Endodermal cell (in vitro differentiated cells): ENCODE measurements at regions not wholly inside any gene's neighbourhood (a gene's known extent, or its start where the extent isn't known, plus 50 kb on each side); places are given as distances from the start of the nearest gene placed in this dataset.
"Not testable (repeated sequence)": the region's sequence is repeated elsewhere in the genome, so short reads cannot be mapped to it uniquely, and the experiment has no call there.

Experiments used
- DNase-seq: peaks from one replicate; pipeline ENCODE4 v3.0.0-alpha.2; 2017
- H3K27ac ChIP-seq: 2 replicates; pipeline ENCODE4 v1.5.1; 2013; ENCODE audit warnings: mild to moderate bottlenecking, low read depth, low read length, moderate library complexity
- H3K27me3 ChIP-seq: 2 replicates; pipeline ENCODE4 v1.6.1; 2013; ENCODE audit warnings: mild to moderate bottlenecking, low read length, moderate library complexity; ENCODE audit not compliant: insufficient read depth, control insufficient read depth, poor library complexity, severe bottlenecking
- H3K36me3 ChIP-seq: 2 replicates; pipeline ENCODE4 v1.7.0; 2013; ENCODE audit warnings: mild to moderate bottlenecking, low read length, moderate library complexity; ENCODE audit not compliant: control insufficient read depth, insufficient read depth
- H3K4me1 ChIP-seq: one replicate; pipeline ENCODE4 v1.7.0; 2013; ENCODE audit warnings: low read length; ENCODE audit not compliant: control insufficient read depth, insufficient read depth
- H3K4me3 ChIP-seq: 2 replicates; pipeline ENCODE4 v1.5.1; 2013; ENCODE audit warnings: mild to moderate bottlenecking, low read length, moderate library complexity
- H3K9ac ChIP-seq: 2 replicates; pipeline ENCODE4 v1.6.1; 2013; ENCODE audit warnings: mild to moderate bottlenecking, low read length, moderate library complexity; ENCODE audit not compliant: poor library complexity, severe bottlenecking; ENCODE audit errors: extremely low read depth
- H3K9me3 ChIP-seq: 2 replicates; pipeline ENCODE4 v1.6.1; 2013; ENCODE audit warnings: mild to moderate bottlenecking, low read length, moderate library complexity; ENCODE audit not compliant: control insufficient read depth
- H3K27ac Mint-ChIP-seq: 2 replicates; pipeline ENCODE4 v1.8.0; 2020; ENCODE audit warnings: mixed read lengths
- H3K27me3 Mint-ChIP-seq: 2 replicates; pipeline ENCODE4 v1.8.0; 2021; ENCODE audit warnings: mild to moderate bottlenecking, mixed read lengths; ENCODE audit not compliant: insufficient read depth
- H3K36me3 Mint-ChIP-seq: 2 replicates; pipeline ENCODE4 v1.8.0; 2020; ENCODE audit warnings: low read depth, mixed read lengths
- H3K4me1 Mint-ChIP-seq: 2 replicates; pipeline ENCODE4 v1.8.0; 2020; ENCODE audit warnings: mixed read lengths
- H3K4me3 Mint-ChIP-seq: 2 replicates; pipeline ENCODE4 v1.8.0; 2020; ENCODE audit warnings: mild to moderate bottlenecking, moderate library complexity, mixed read lengths
- H3K9me3 Mint-ChIP-seq: 2 replicates; pipeline ENCODE4 v1.8.0; 2020; ENCODE audit warnings: mild to moderate bottlenecking, mixed read lengths
- WGBS, 2 experiments: methylation state at CpG; one replicate each; pipeline versions ENCODE4 v1.1.5 to v1.1.7; 2013; ENCODE audit warnings: missing lambda C conversion rate in 2 of 2, mixed read lengths in 1 of 2; ENCODE audit not compliant: insufficient coverage in 1 of 2, insufficient read length in 1 of 2; 5-methylcytosine and 5-hydroxymethylcytosine counted together
- TF ChIP-seq, protein P1 (sequence below): fragments of 200-600 bp; sonication (generic); conservative IDR thresholded peaks from 2 replicates; pipeline ENCODE4 v1.5.0; 2021; ENCODE audit warnings: antibody characterized with exemption, mild to moderate bottlenecking

DNA sequence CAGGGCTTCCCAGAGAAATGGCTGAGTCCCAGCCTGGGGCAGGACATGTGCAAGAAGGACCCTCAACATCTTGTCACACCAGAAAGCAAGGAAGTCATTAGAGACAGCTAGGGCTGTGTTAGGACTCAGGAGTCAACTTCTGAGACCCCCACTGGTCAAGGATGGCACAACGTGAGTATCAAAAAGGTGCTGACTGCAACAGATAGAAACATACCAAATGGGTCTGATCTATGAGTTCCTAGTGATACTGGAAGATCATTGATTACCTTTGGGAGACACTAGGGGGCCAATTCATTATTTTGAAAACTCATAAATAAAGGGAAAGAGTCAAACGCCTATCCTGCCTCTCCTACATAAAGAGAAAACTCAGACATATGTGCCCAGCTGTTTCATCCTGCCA is 73.5 kb upstream of the GJB6 start:
- Mint-ChIP-seq H3K27ac (no peak overlapping the region), H3K4me1 (peaks cover 8% of the 10 kb centered on the region), H3K36me3 (no peaks in the 10 kb centered on the region), H3K4me3 (no peak overlapping the region), H3K27me3 (peaks cover 21% of the 10 kb centered on the region), H3K9me3 (peaks cover 14% of the 10 kb centered on the region)
- DNase-seq: no peak
- Histone ChIP-seq H3K27ac (no peak overlapping the region), H3K4me1 (no peaks in the 10 kb centered on the region), H3K36me3 (no peaks in the 10 kb centered on the region), H3K4me3 (no peak overlapping the region), H3K9me3 (peaks cover 8% of the 10 kb centered on the region), H3K27me3 (no peaks in the 10 kb centered on the region), H3K9ac (no peak overlapping the region)
- 57 to 72% methylated on average over 1 to 2 of the region's 2 CpGs for WGBS, 2 experiments
- TF ChIP-seq, protein P1, sequence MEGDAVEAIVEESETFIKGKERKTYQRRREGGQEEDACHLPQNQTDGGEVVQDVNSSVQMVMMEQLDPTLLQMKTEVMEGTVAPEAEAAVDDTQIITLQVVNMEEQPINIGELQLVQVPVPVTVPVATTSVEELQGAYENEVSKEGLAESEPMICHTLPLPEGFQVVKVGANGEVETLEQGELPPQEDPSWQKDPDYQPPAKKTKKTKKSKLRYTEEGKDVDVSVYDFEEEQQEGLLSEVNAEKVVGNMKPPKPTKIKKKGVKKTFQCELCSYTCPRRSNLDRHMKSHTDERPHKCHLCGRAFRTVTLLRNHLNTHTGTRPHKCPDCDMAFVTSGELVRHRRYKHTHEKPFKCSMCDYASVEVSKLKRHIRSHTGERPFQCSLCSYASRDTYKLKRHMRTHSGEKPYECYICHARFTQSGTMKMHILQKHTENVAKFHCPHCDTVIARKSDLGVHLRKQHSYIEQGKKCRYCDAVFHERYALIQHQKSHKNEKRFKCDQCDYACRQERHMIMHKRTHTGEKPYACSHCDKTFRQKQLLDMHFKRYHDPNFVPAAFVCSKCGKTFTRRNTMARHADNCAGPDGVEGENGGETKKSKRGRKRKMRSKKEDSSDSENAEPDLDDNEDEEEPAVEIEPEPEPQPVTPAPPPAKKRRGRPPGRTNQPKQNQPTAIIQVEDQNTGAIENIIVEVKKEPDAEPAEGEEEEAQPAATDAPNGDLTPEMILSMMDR: peak; percentile 57

DNA sequence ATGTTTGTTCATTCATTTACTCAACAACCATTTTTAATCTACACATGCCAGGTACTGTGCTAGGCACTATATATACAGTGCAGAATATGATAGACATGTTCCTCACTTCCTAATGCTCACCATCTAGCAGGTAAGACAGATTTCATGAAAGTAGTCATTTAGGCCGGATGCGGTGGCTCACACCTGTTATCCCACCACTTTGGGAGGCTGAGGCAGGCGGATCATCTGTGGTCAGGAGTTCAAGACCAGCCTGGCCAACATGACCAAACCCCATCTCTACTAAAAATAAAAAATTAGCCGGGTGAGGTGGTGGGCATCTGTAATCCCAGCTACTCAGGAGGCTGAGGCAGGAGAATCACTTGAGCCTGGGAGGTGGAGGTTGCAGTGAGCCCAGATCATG is 71.9 kb upstream of the GJB6 start:
- not testable (repeated sequence) for H3K27ac ChIP-seq, H3K4me3 Mint-ChIP-seq, DNase-seq, H3K4me1 ChIP-seq, H3K27ac Mint-ChIP-seq, H3K9me3 ChIP-seq, H3K4me3 ChIP-seq, H3K36me3 ChIP-seq, H3K9ac ChIP-seq, H3K36me3 Mint-ChIP-seq, H3K27me3 ChIP-seq
- H3K4me1 Mint-ChIP-seq: peaks cover 14% of the 10 kb centered on the region
- H3K9me3 Mint-ChIP-seq: peaks cover 14% of the 10 kb centered on the region
- peaks cover 21% of the 10 kb centered on the region for H3K27me3 Mint-ChIP-seq
- 81 to 94% methylated on average over 3 to 4 of the region's 4 CpGs for WGBS, 2 experiments

DNA sequence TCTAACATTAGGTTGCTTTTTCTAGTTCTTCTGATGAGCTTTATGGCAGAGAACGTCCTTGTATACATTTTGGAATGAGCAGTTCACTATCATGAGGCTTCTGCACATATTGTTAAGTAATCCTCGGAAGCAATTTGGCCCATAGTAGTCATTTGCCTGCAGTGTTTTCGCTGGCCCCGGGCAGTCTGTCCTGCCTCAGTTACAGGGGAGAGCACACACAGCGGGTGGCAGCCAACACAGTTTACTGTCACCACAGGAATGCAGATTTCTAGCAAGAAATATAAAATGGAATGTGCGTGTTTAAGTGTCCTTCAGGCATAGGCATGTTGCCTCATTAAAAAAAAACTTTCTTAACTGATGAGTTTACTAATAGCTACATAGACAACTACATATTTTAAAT is 71.5 kb upstream of the GJB6 start:
- Mint-ChIP-seq H3K9me3 (peaks cover 14% of the 10 kb centered on the region), H3K36me3 (no peaks in the 10 kb centered on the region), H3K27ac (no peak overlapping the region), H3K4me3 (no peak overlapping the region), H3K4me1 (peaks cover 18% of the 10 kb centered on the region), H3K27me3 (peaks cover 21% of the 10 kb centered on the region)
- TF ChIP-seq, protein P1: no peak
- Histone ChIP-seq H3K4me1 (no peaks in the 10 kb centered on the region), H3K36me3 (no peaks in the 10 kb centered on the region), H3K4me3 (no peak overlapping the region), H3K27ac (no peak overlapping the region), H3K9me3 (peaks cover 8% of the 10 kb centered on the region), H3K9ac (no peak overlapping the region), H3K27me3 (no peaks in the 10 kb centered on the region)
- DNase-seq: no peak
- 92 to 94% methylated on average over 5 to 6 of the region's 6 CpGs for WGBS, 2 experiments

DNA sequence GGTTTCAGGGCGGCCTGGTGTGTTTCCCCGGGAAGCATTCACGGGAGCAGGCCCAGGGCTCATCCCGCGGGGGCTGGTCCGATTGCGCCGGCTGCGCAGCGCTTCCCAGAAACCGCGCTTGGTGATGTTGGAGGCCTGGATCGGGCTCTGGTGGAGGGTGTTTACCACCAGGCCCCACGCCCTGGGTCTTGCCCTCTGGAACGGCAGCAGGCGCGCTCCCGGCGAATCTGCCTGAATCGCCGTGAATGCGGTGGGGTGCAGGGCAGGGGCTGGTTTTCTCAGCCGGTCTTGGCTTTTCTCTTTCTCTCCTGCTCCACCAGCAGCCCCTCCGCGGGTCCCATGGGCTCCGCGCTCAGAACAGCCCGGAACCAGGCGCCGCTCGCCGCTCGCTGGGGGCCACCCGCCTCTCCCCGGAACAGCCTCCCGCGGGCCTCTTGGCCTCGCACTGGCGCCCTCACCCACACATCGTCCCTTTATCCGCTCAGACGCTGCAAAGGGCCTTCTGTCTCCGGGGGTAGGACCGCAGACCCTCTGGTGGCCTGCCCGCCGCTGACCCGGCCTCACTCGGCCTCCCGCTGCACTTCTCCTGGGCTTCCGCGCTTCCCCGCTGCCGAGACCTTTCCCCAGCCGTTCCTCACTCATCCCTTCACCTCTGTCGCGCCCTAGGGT is 69.4 kb upstream of the GJB6 start:
- H3K4me3 ChIP-seq: no peak overlapping the region
- peak overlapping the region; percentile 53 for H3K4me3 Mint-ChIP-seq

More for the DNA sequence above, 69.4 kb upstream of the GJB6 start:
- Histone ChIP-seq H3K4me1 (no peaks in the 10 kb centered on the region), H3K36me3 (no peaks in the 10 kb centered on the region), H3K9me3 (no peaks in the 10 kb centered on the region), H3K27me3 (no peaks in the 10 kb centered on the region), H3K27ac (no peak overlapping the region), H3K9ac (no peak overlapping the region)
- peak; percentile 74 for DNase-seq
- peak overlapping the region; percentile 44 for H3K27ac Mint-ChIP-seq
- H3K36me3 Mint-ChIP-seq: no peaks in the 10 kb centered on the region
- H3K9me3 Mint-ChIP-seq: no peaks in the 10 kb centered on the region
- WGBS, 2 experiments: 72 to 74% methylated on average over 22 to 56 of the region's 56 CpGs
- peaks cover 24% of the 10 kb centered on the region for H3K4me1 Mint-ChIP-seq
- peaks cover 15% of the 10 kb centered on the region for H3K27me3 Mint-ChIP-seq
- TF ChIP-seq, protein P1: no peak
